SU-DHL-6 (cell line): ENCODE measurements at regions not wholly inside any gene's neighbourhood (a gene's known extent, or its start where the extent isn't known, plus 50 kb on each side); places are given as distances from the start of the nearest gene placed in this dataset.

Experiments used
- H2AFZ ChIP-seq: fragments of 200-600 bp; sonication (generic); 2 replicates; pipeline ENCODE4 v1.6.1; 2014; ENCODE audit warnings: low read depth, mild to moderate bottlenecking, moderate library complexity, mixed read lengths, antibody characterized with exemption, low read length; ENCODE audit not compliant: severe bottlenecking
- H3F3A ChIP-seq: fragments of 200-600 bp; shearing (Covaris generic); 2 replicates; pipeline ENCODE4 v1.6.0; 2016; ENCODE audit warnings: antibody characterized with exemption, mild to moderate bottlenecking; ENCODE audit not compliant: insufficient read depth
- H3K27ac ChIP-seq: fragments of 200-600 bp; sonication (generic); 2 replicates; pipeline ENCODE4 v1.5.1; 2016; ENCODE audit warnings: low read depth, mild to moderate bottlenecking, low read length, moderate library complexity, mixed read lengths
- H3K27me3 ChIP-seq: fragments of 200-600 bp; sonication (generic), shearing (Covaris generic); 2 replicates; pipeline ENCODE4 v1.6.0; 2014; ENCODE audit warnings: mild to moderate bottlenecking, low read length
- H3K36me3 ChIP-seq: fragments of 200-600 bp; sonication (generic); 2 replicates; pipeline ENCODE4 v1.6.1; 2014; ENCODE audit warnings: mild to moderate bottlenecking, low read length, mixed read lengths
- H3K4me2 ChIP-seq: fragments of 300-600, 200-600 bp; shearing (Covaris generic), sonication (generic); 2 replicates; pipeline ENCODE4 v1.6.0; 2014; ENCODE audit warnings: low read length, low read depth, mild to moderate bottlenecking; ENCODE audit not compliant: poor library complexity, severe bottlenecking
- H3K4me3 ChIP-seq: fragments of 200-600 bp; sonication (generic); 2 replicates; pipeline ENCODE4 v1.5.1; 2014; ENCODE audit warnings: antibody characterized with exemption, low read length, mild to moderate bottlenecking, mixed read lengths; ENCODE audit not compliant: insufficient read depth, poor library complexity, severe bottlenecking
- H3K79me2 ChIP-seq: fragments of 200-600 bp; sonication (generic); 2 replicates; pipeline ENCODE4 v1.6.1; 2014; ENCODE audit warnings: mild to moderate bottlenecking, low read length, moderate library complexity; ENCODE audit not compliant: insufficient read depth
- H3K9ac ChIP-seq: fragments of 200-600 bp; sonication (generic); 2 replicates; pipeline ENCODE4 v1.7.0; 2014; ENCODE audit warnings: mild to moderate bottlenecking, low read length
- H3K9me2 ChIP-seq: fragments of 200-600 bp; sonication (generic); replicated peaks from 2 replicates; pipeline ENCODE4 v1.6.1; 2014; ENCODE audit warnings: low read length; ENCODE audit not compliant: insufficient read depth
- H3K9me3 ChIP-seq: fragments of 200-600 bp; sonication (generic); 2 replicates; pipeline ENCODE4 v1.6.1; 2014; ENCODE audit warnings: low read length, mixed read lengths; ENCODE audit not compliant: insufficient read depth
- H4K20me1 ChIP-seq: fragments of 200-600 bp; sonication (generic); 2 replicates; pipeline ENCODE4 v1.6.1; 2014; ENCODE audit warnings: low read depth, mild to moderate bottlenecking, antibody characterized with exemption, low read length, moderate library complexity, mixed read lengths
- CTCF ChIP-seq: fragments of 200-600 bp; sonication (generic); IDR thresholded peaks from one replicate; pipeline ENCODE4 v1.5.1; 2017; ENCODE audit warnings: antibody characterized with exemption, mild to moderate bottlenecking, low read length, moderate library complexity; ENCODE audit not compliant: insufficient read depth, poor library complexity, severe bottlenecking
- EZH2phosphoT487 ChIP-seq: fragments of 200-600 bp; sonication (generic), shearing (Covaris generic); conservative IDR thresholded peaks from 2 replicates; pipeline ENCODE4 v1.6.1; 2018; ENCODE audit warnings: mild to moderate bottlenecking, antibody characterized with exemption, low read length, moderate library complexity, mixed read lengths

GRCh38 chr6:148239215-148239614, 103.4 kb upstream of the SASH1 start:
- Histone ChIP-seq H3K9me3 (no peaks in the 10 kb centered on the region), H3K9ac (no peak overlapping the region), H3K9me2 (no peaks in the 10 kb centered on the region), H3K27ac (no peak overlapping the region), H3F3A (no peaks in the 10 kb centered on the region), H3K4me3 (no peak overlapping the region), H3K27me3 (no peaks in the 10 kb centered on the region), H3K36me3 (no peaks in the 10 kb centered on the region), H2AFZ (no peak overlapping the region), H3K79me2 (no peaks in the 10 kb centered on the region), H3K4me2 (no peak overlapping the region), H4K20me1 (no peaks in the 10 kb centered on the region)
- TF ChIP-seq EZH2phosphoT487 (no peak), CTCF (no peak)

GRCh38 chr6:148239801-148240460, 102.7 kb upstream of the SASH1 start:
- Histone ChIP-seq H3K9me3 (no peaks in the 10 kb centered on the region), H2AFZ (no peak overlapping the region), H3K9ac (no peak overlapping the region), H3K79me2 (no peaks in the 10 kb centered on the region), H4K20me1 (no peaks in the 10 kb centered on the region), H3K9me2 (no peaks in the 10 kb centered on the region), H3K27me3 (no peaks in the 10 kb centered on the region), H3F3A (no peaks in the 10 kb centered on the region), H3K36me3 (no peaks in the 10 kb centered on the region), H3K4me3 (no peak overlapping the region), H3K4me2 (no peak overlapping the region), H3K27ac (no peak overlapping the region)
- no peak for TF ChIP-seq EZH2phosphoT487
- no peak for TF ChIP-seq CTCF

GRCh38 chr6:148240461-148240840, 102.2 kb upstream of the SASH1 start:
- Histone ChIP-seq H4K20me1 (no peaks in the 10 kb centered on the region), H3K9me2 (no peaks in the 10 kb centered on the region), H3K36me3 (no peaks in the 10 kb centered on the region), H3F3A (no peaks in the 10 kb centered on the region), H2AFZ (no peak overlapping the region), H3K4me3 (no peak overlapping the region), H3K27ac (no peak overlapping the region), H3K79me2 (no peaks in the 10 kb centered on the region), H3K4me2 (no peak overlapping the region), H3K9me3 (no peaks in the 10 kb centered on the region), H3K9ac (no peak overlapping the region), H3K27me3 (no peaks in the 10 kb centered on the region)
- TF ChIP-seq EZH2phosphoT487 (no peak), CTCF (no peak)
